SU-DHL-6 (cell line): ENCODE measurements at regions not wholly inside any gene's neighbourhood (a gene's known extent, or its start where the extent isn't known, plus 50 kb on each side); places are given as distances from the start of the nearest gene placed in this dataset.

ENCODE experiments used
- H2AFZ ChIP-seq: fragments of 200-600 bp; sonication (generic); 2 replicates; pipeline ENCODE4 v1.6.1; 2014; ENCODE audit warnings: low read depth, mild to moderate bottlenecking, moderate library complexity, mixed read lengths, antibody characterized with exemption, low read length; ENCODE audit not compliant: severe bottlenecking
- H3F3A ChIP-seq: fragments of 200-600 bp; shearing (Covaris generic); 2 replicates; pipeline ENCODE4 v1.6.0; 2016; ENCODE audit warnings: antibody characterized with exemption, mild to moderate bottlenecking; ENCODE audit not compliant: insufficient read depth
- H3K27ac ChIP-seq: fragments of 200-600 bp; sonication (generic); 2 replicates; pipeline ENCODE4 v1.5.1; 2016; ENCODE audit warnings: low read depth, mild to moderate bottlenecking, low read length, moderate library complexity, mixed read lengths
- H3K27me3 ChIP-seq: fragments of 200-600 bp; sonication (generic), shearing (Covaris generic); 2 replicates; pipeline ENCODE4 v1.6.0; 2014; ENCODE audit warnings: mild to moderate bottlenecking, low read length
- H3K36me3 ChIP-seq: fragments of 200-600 bp; sonication (generic); 2 replicates; pipeline ENCODE4 v1.6.1; 2014; ENCODE audit warnings: mild to moderate bottlenecking, low read length, mixed read lengths
- H3K4me2 ChIP-seq: fragments of 300-600, 200-600 bp; shearing (Covaris generic), sonication (generic); 2 replicates; pipeline ENCODE4 v1.6.0; 2014; ENCODE audit warnings: low read length, low read depth, mild to moderate bottlenecking; ENCODE audit not compliant: poor library complexity, severe bottlenecking
- H3K4me3 ChIP-seq: fragments of 200-600 bp; sonication (generic); 2 replicates; pipeline ENCODE4 v1.5.1; 2014; ENCODE audit warnings: antibody characterized with exemption, low read length, mild to moderate bottlenecking, mixed read lengths; ENCODE audit not compliant: insufficient read depth, poor library complexity, severe bottlenecking
- H3K79me2 ChIP-seq: fragments of 200-600 bp; sonication (generic); 2 replicates; pipeline ENCODE4 v1.6.1; 2014; ENCODE audit warnings: mild to moderate bottlenecking, low read length, moderate library complexity; ENCODE audit not compliant: insufficient read depth
- H3K9ac ChIP-seq: fragments of 200-600 bp; sonication (generic); 2 replicates; pipeline ENCODE4 v1.7.0; 2014; ENCODE audit warnings: mild to moderate bottlenecking, low read length
- H3K9me2 ChIP-seq: fragments of 200-600 bp; sonication (generic); replicated peaks from 2 replicates; pipeline ENCODE4 v1.6.1; 2014; ENCODE audit warnings: low read length; ENCODE audit not compliant: insufficient read depth
- H3K9me3 ChIP-seq: fragments of 200-600 bp; sonication (generic); 2 replicates; pipeline ENCODE4 v1.6.1; 2014; ENCODE audit warnings: low read length, mixed read lengths; ENCODE audit not compliant: insufficient read depth
- H4K20me1 ChIP-seq: fragments of 200-600 bp; sonication (generic); 2 replicates; pipeline ENCODE4 v1.6.1; 2014; ENCODE audit warnings: low read depth, mild to moderate bottlenecking, antibody characterized with exemption, low read length, moderate library complexity, mixed read lengths
- CTCF ChIP-seq: fragments of 200-600 bp; sonication (generic); IDR thresholded peaks from one replicate; pipeline ENCODE4 v1.5.1; 2017; ENCODE audit warnings: antibody characterized with exemption, mild to moderate bottlenecking, low read length, moderate library complexity; ENCODE audit not compliant: insufficient read depth, poor library complexity, severe bottlenecking
- EZH2phosphoT487 ChIP-seq: fragments of 200-600 bp; sonication (generic), shearing (Covaris generic); conservative IDR thresholded peaks from 2 replicates; pipeline ENCODE4 v1.6.1; 2018; ENCODE audit warnings: mild to moderate bottlenecking, antibody characterized with exemption, low read length, moderate library complexity, mixed read lengths

- H3K4me2 ChIP-seq = peak overlapping the region; percentile 84
- H3K9me2 ChIP-seq = no peaks in the 10 kb centered on the region
- peaks cover 32% of the 10 kb centered on the region for H3K36me3 ChIP-seq
- no peak for TF ChIP-seq EZH2phosphoT487
- no peak for TF ChIP-seq CTCF
- peaks cover 17% of the 10 kb centered on the region; the same call in 1 of the 2 replicates for H4K20me1 ChIP-seq
- H3K27ac ChIP-seq = peak overlapping the region; percentile 52
- peaks cover 100% of the 10 kb centered on the region for H3K79me2 ChIP-seq
- no peaks in the 10 kb centered on the region for H3K27me3 ChIP-seq
- peaks cover 53% of the 10 kb centered on the region for H3F3A ChIP-seq
- no peak overlapping the region for H3K4me3 ChIP-seq
- no peak overlapping the region for H2AFZ ChIP-seq
- no peaks in the 10 kb centered on the region for H3K9me3 ChIP-seq
- H3K9ac ChIP-seq = 0 out of 2 replicates have a peak overlapping the region, but pooled peaks have one; percentile 7
Measured at GRCh38 chr12:111108726-111109125, 188.3 kb upstream of the MYL2 start.

- Histone ChIP-seq H3K27me3 (no peaks in the 10 kb centered on the region), H3K9ac (no peak overlapping the region; the same call in 1 of the 2 replicates), H3K9me2 (no peaks in the 10 kb centered on the region), H2AFZ (no peak overlapping the region), H3K9me3 (no peaks in the 10 kb centered on the region), H3K4me3 (no peak overlapping the region), H3K27ac (peak overlapping the region; percentile 52), H3K79me2 (peaks cover 100% of the 10 kb centered on the region), H3F3A (peaks cover 53% of the 10 kb centered on the region), H3K36me3 (peaks cover 31% of the 10 kb centered on the region), H4K20me1 (peaks cover 24% of the 10 kb centered on the region; the same call in 1 of the 2 replicates), H3K4me2 (peak overlapping the region; percentile 84)
- TF ChIP-seq EZH2phosphoT487 = no peak
- TF ChIP-seq CTCF = no peak
Measured at GRCh38 chr12:111107392-111108178, 187.2 kb upstream of the MYL2 start.

DNA sequence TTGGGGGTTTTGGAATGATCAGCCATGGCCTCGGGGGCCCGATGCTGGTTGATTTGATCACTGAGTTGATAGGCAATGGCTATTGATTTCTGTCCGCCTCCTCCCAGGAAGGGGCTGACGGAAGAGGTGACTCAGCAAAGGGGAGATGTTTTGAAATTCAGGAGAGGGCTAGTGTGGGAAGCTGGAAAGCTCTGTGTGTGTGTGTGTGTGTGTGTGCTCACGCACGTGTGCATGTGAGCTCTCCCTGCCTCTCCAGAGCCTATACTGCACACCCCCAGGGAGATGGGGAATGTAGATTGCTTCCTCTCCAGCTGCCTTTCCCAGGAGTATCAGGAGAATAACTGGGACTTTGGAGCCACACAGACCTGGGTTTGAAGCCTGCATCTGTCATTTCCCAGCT is 184.9 kb upstream of the MYL2 start:
- no peak overlapping the region for H3K4me3 ChIP-seq
- H3K9me2 ChIP-seq = no peaks in the 10 kb centered on the region
- peaks cover 28% of the 10 kb centered on the region for H3K36me3 ChIP-seq
- no peaks in the 10 kb centered on the region for H3K27me3 ChIP-seq
- TF ChIP-seq EZH2phosphoT487 (no peak), CTCF (no peak)
- H3K9ac ChIP-seq = peak overlapping the region; percentile 97; the same call in 1 of the 2 replicates
- peaks cover 25% of the 10 kb centered on the region; the same call in 1 of the 2 replicates for H4K20me1 ChIP-seq
- peaks cover 47% of the 10 kb centered on the region for H3F3A ChIP-seq
- H3K4me2 ChIP-seq = peak overlapping the region; percentile 84
- peak overlapping the region; percentile 98 for H3K27ac ChIP-seq
- H3K79me2 ChIP-seq = peaks cover 100% of the 10 kb centered on the region
- H2AFZ ChIP-seq = no peak overlapping the region
- no peaks in the 10 kb centered on the region for H3K9me3 ChIP-seq
